Upper lobe of left lung (tissue), 4 donors: ENCODE measurements at regions not wholly inside any gene's neighbourhood (a gene's known extent, or its start where the extent isn't known, plus 50 kb on each side); places are given as distances from the start of the nearest gene placed in this dataset.

Experiments
- CTCF ChIP-seq, 6 experiments: fragments of 450-650 bp in 4 of 6; fragments of 200-600 bp in 2 of 6; sonication (generic) in 2 of 6; IDR thresholded peaks; one replicate each; pipeline ENCODE4 v1.5.1; 2016 to 2019; ENCODE audit warnings: antibody characterized with exemption in 6 of 6
- POLR2AphosphoS5 ChIP-seq, 2 donors: sonication (generic); formaldehyde crosslinking; IDR thresholded peaks; one replicate each; pipeline ENCODE4 v1.5.1; 2017; ENCODE audit warnings: antibody characterized with exemption in 2 of 2

GRCh38 chr5:114018186-114018585, 343.7 kb upstream of the KCNN2 start:
- no peak for TF ChIP-seq CTCF (IDR thresholded peaks at IDR 0.05)
- no peak for TF ChIP-seq POLR2AphosphoS5 (IDR thresholded peaks at IDR 0.05)
